AG09309 (cell line): ENCODE measurements at regions not wholly inside any gene's neighbourhood (a gene's known extent, or its start where the extent isn't known, plus 50 kb on each side); places are given as distances from the start of the nearest gene placed in this dataset.

ENCODE experiments used
- DNase-seq: peaks from one replicate; pipeline ENCODE4 v3.0.0-alpha.2; 2010; ENCODE audit warnings: low read depth
- H3K4me3 ChIP-seq: 2 replicates; pipeline ENCODE4 v1.5.1; 2011; ENCODE audit warnings: mild to moderate bottlenecking, low read depth, low read length, moderate library complexity; ENCODE audit not compliant: control insufficient read depth
- TF ChIP-seq, protein P1 (sequence below): IDR thresholded peaks from 2 replicates; pipeline ENCODE4 v1.5.1; 2011; ENCODE audit warnings: mild to moderate bottlenecking, low read depth, low read length, inconsistent platforms; ENCODE audit not compliant: insufficient read depth, control insufficient read depth; ENCODE audit errors: missing control alignments

- TF ChIP-seq, protein P1, sequence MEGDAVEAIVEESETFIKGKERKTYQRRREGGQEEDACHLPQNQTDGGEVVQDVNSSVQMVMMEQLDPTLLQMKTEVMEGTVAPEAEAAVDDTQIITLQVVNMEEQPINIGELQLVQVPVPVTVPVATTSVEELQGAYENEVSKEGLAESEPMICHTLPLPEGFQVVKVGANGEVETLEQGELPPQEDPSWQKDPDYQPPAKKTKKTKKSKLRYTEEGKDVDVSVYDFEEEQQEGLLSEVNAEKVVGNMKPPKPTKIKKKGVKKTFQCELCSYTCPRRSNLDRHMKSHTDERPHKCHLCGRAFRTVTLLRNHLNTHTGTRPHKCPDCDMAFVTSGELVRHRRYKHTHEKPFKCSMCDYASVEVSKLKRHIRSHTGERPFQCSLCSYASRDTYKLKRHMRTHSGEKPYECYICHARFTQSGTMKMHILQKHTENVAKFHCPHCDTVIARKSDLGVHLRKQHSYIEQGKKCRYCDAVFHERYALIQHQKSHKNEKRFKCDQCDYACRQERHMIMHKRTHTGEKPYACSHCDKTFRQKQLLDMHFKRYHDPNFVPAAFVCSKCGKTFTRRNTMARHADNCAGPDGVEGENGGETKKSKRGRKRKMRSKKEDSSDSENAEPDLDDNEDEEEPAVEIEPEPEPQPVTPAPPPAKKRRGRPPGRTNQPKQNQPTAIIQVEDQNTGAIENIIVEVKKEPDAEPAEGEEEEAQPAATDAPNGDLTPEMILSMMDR = no peak
- DNase-seq = no peak
- no peak overlapping the region for H3K4me3 ChIP-seq
These were observed 51.9 kb upstream of the OTOL1 start for GRCh38 chr3:161444694-161445077.

GRCh38 chr3:161443921-161444693, 52.5 kb upstream of the OTOL1 start:
- DNase-seq = no peak
- TF ChIP-seq, protein P1 = no peak
- no peak overlapping the region for H3K4me3 ChIP-seq

DNA sequence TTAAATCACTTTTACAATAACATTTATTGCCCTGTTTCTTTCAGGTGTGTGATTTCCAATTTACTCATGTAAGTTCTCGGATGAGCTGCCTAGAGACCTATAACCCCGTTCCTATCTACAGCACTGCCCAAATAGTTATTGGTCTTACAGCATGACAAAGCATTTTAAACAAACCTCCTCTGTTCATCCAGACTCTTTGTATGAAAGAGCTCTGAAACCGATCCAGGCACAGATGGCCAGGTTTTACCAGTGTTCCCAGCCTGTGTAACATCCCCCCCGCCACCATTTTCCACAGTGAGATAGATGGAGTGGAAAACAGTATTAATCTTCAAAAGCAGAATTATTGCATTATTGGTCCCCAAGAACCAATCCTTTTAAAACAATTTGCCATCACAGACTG, 59.0 kb upstream of the SPTSSB start:
- TF ChIP-seq, protein P1 = no peak
- H3K4me3 ChIP-seq = no peak overlapping the region
- DNase-seq = no peak

GRCh38 chr3:161427347-161427746, 56.0 kb upstream of the SPTSSB start:
- no peak overlapping the region for H3K4me3 ChIP-seq
- TF ChIP-seq, protein P1 = no peak
- no peak for DNase-seq

- DNase-seq = no peak
- TF ChIP-seq, protein P1 = no peak
- no peak overlapping the region for H3K4me3 ChIP-seq
These were observed 55.4 kb upstream of the SPTSSB start for GRCh38 chr3:161426758-161427157.

DNA sequence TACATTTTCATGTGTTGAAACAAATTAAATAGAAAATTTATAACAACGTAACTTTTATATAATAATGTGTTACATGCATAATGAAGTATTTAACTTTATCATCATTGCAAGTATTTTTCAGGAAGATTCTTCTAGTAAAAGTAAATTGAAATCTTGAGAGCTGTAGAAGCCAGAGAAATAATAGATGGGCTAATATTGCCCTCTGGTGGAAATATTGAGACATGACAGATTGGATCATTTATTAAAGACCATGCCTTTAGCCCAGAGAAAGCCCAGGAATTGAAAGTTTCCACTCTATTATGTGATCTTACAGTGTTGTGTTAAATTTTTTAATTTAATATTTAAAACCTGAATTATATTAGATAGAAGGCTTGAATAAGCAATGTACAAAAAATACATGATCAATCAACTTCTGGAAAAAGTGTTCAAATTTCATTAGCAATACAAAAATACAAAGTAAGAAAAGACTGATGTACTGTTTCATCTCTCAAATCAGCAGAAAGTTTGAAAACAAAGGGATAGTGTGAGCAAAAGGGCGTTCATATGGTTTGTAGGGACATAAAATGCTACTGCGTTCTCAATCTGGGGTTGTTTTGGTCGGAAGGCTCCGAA, 52.7 kb upstream of the SPTSSB start:
- no peak for DNase-seq
- H3K4me3 ChIP-seq = no peak overlapping the region
- TF ChIP-seq, protein P1 = peak; percentile 47

DNA sequence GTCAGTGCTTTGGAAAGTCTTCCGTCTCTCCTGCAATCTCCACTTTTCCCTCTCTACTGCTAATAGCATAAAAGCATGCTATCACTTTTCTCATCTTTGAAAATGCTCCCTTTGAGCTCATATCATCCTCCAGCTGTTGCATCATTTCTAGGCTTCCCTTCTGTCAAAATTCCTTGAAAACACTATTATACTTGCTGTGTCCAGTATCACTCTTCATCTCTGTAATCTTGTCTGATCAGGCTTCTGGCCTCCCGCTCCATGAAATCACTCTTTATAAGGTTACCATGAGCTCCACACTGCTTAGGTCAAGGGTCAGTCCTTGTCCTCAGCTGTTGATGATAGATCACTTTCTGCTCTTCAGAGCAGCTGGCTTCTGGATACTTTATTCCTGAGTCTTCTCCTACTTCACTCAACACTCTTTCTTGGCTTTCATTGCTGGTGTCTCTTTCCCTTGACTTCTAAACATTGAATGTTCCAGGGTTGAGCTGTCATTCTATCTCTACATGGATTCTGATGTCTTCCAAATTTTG, 50.9 kb upstream of the SPTSSB start:
- H3K4me3 ChIP-seq = no peak overlapping the region
- no peak for DNase-seq
- TF ChIP-seq, protein P1 = no peak
